ENCODE measurements at regions not wholly inside any gene's neighbourhood (a gene's known extent, or its start where the extent isn't known, plus 50 kb on each side); places are given as distances from the start of the nearest gene placed in this dataset.

- Histone ChIP-seq H3K9me3 (ENCODE audit: low read depth, low read length) (no peaks in the 10 kb centered on the region), H3K4me3 (ENCODE audit: insufficient read depth, low read length) (no peak overlapping the region), H3K36me3 (ENCODE audit: insufficient read depth, low read length) (no peaks in the 10 kb centered on the region), H3K4me1 (ENCODE audit: insufficient read depth, low read length) (no peaks in the 10 kb centered on the region), H3K27ac (ENCODE audit: low read depth, low read length) (no peak overlapping the region), H3K79me2 (ENCODE audit: insufficient read depth, low read length) (no peaks in the 10 kb centered on the region), H2AFZ (ENCODE audit: low read length) (no peak overlapping the region), H3K4me2 (ENCODE audit: insufficient read depth, low read length) (no peak overlapping the region), H4K20me1 (ENCODE audit: insufficient read depth, low read length) (no peaks in the 10 kb centered on the region), H3K27me3 (ENCODE audit: insufficient read depth, low read length) (peaks cover 14% of the 10 kb centered on the region)
- no peak for DNase-seq (ENCODE audit: insufficient read length, low spot score, missing footprints)
- TF ChIP-seq CTCF (IDR thresholded peaks at IDR 0.05; ENCODE audit: extremely low read depth, low read depth, low read length): no peak
These were observed 252.1 kb upstream of the RTL1 start for GRCh38 chr14:101155575-101155974.

DNA sequence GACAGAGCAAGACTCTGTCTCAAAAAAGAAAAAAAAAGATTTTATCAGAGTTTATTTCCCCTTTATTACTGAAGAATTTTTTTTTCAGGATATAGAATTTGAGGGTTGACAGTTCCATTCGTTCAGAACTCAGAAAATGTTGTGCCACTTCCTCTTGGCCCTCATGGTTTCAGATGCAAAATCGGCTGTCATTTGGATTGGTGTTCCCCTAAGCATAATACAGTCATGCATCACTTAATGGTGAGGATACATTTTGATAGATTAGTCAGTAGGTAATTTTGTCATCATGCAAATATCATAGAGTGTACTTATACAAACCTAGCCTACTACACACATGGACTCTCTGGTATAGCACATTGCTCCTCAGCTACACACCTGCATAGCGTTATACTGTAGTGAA, 263.9 kb upstream of the RTL1 start:
- no peak overlapping the region for H2AFZ ChIP-seq (ENCODE audit: low read length)

GRCh38 chr14:101169267-101169666, 265.7 kb upstream of the RTL1 start:
- Histone ChIP-seq H3K9me3 (ENCODE audit: low read depth, low read length) (no peaks in the 10 kb centered on the region), H3K4me3 (ENCODE audit: insufficient read depth, low read length) (no peak overlapping the region), H3K79me2 (ENCODE audit: insufficient read depth, low read length) (no peaks in the 10 kb centered on the region), H3K4me2 (ENCODE audit: insufficient read depth, low read length) (no peak overlapping the region), H3K27me3 (ENCODE audit: insufficient read depth, low read length) (no peaks in the 10 kb centered on the region), H2AFZ (ENCODE audit: low read length) (no peak overlapping the region), H3K27ac (ENCODE audit: low read depth, low read length) (no peak overlapping the region), H3K36me3 (ENCODE audit: insufficient read depth, low read length) (no peaks in the 10 kb centered on the region), H3K4me1 (ENCODE audit: insufficient read depth, low read length) (no peaks in the 10 kb centered on the region), H4K20me1 (ENCODE audit: insufficient read depth, low read length) (no peaks in the 10 kb centered on the region)
- no peak for TF ChIP-seq CTCF (IDR thresholded peaks at IDR 0.05; ENCODE audit: extremely low read depth, low read depth, low read length)
- DNase-seq (ENCODE audit: insufficient read length, low spot score, missing footprints): no peak

More for the DNA sequence above, 263.9 kb upstream of the RTL1 start:
- Histone ChIP-seq H3K79me2 (ENCODE audit: insufficient read depth, low read length) (no peaks in the 10 kb centered on the region), H3K4me2 (ENCODE audit: insufficient read depth, low read length) (no peak overlapping the region), H4K20me1 (ENCODE audit: insufficient read depth, low read length) (no peaks in the 10 kb centered on the region), H3K36me3 (ENCODE audit: insufficient read depth, low read length) (no peaks in the 10 kb centered on the region), H3K27ac (ENCODE audit: low read depth, low read length) (no peak overlapping the region), H3K27me3 (ENCODE audit: insufficient read depth, low read length) (no peaks in the 10 kb centered on the region), H3K4me1 (ENCODE audit: insufficient read depth, low read length) (no peaks in the 10 kb centered on the region), H3K9me3 (ENCODE audit: low read depth, low read length) (no peaks in the 10 kb centered on the region), H3K4me3 (ENCODE audit: insufficient read depth, low read length) (no peak overlapping the region)
- TF ChIP-seq CTCF (IDR thresholded peaks at IDR 0.05; ENCODE audit: extremely low read depth, low read depth, low read length): no peak
- DNase-seq (ENCODE audit: insufficient read length, low spot score, missing footprints): no peak

- H2AFZ ChIP-seq (ENCODE audit: low read length): no peak overlapping the region
- no peak for TF ChIP-seq CTCF (IDR thresholded peaks at IDR 0.05; ENCODE audit: extremely low read depth, low read depth, low read length)
- no peak overlapping the region for H3K4me2 ChIP-seq (ENCODE audit: insufficient read depth, low read length)
- H3K79me2 ChIP-seq (ENCODE audit: insufficient read depth, low read length): no peaks in the 10 kb centered on the region
- H3K27ac ChIP-seq (ENCODE audit: low read depth, low read length): no peak overlapping the region
- H3K4me3 ChIP-seq (ENCODE audit: insufficient read depth, low read length): no peak overlapping the region
- DNase-seq (ENCODE audit: insufficient read length, low spot score, missing footprints): peak; percentile 53
- H3K27me3 ChIP-seq (ENCODE audit: insufficient read depth, low read length): no peaks in the 10 kb centered on the region
- no peaks in the 10 kb centered on the region for H3K36me3 ChIP-seq (ENCODE audit: insufficient read depth, low read length)
- no peaks in the 10 kb centered on the region for H4K20me1 ChIP-seq (ENCODE audit: insufficient read depth, low read length)
- no peaks in the 10 kb centered on the region for H3K9me3 ChIP-seq (ENCODE audit: low read depth, low read length)
- H3K4me1 ChIP-seq (ENCODE audit: insufficient read depth, low read length): no peaks in the 10 kb centered on the region
These were observed 268.1 kb upstream of the RTL1 start for GRCh38 chr14:101171650-101172049.
